GM18502 (cell line): ENCODE measurements at regions not wholly inside any gene's neighbourhood (a gene's known extent, or its start where the extent isn't known, plus 50 kb on each side); places are given as distances from the start of the nearest gene placed in this dataset.

Experiments used
- ATAC-seq: cut with Tn5 transposase; IDR thresholded peaks from one replicate; pipeline ENCODE4 v1.9.1; 2021; ENCODE audit warnings: mild to moderate bottlenecking; ENCODE audit not compliant: unreplicated experiment, poor library complexity

DNA sequence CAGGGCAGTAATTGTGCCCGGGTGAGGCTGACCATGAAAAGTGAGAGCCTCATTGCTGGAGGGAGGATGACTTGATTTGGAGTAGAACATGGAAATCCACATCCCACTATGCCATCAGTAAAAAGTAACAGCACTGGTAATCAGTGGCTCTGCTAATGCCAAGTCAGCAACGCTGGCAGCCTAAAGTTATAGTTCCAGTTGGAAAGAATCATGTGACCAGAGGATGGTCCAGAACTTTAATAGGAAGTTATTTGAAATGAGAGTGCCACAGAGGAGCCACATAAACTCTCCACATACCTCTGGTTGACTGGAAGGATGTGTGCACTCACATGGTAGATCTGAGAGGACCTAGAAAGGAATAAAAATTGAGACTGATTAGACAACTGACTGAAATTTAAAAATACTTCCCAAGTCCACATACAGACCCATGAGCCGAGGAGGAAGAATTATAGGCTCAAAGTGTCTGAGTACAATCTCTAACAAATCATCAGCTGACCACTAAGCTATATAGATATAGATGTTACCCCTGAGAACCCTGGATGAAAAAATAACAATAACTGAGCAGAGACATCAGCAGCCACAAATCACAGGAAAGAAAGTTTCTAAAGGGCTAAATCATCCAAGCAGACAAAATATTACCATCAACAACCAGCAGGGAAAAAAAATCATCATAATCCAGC lies 346.8 kb downstream of the STK39 start:
- no peak for ATAC-seq

DNA sequence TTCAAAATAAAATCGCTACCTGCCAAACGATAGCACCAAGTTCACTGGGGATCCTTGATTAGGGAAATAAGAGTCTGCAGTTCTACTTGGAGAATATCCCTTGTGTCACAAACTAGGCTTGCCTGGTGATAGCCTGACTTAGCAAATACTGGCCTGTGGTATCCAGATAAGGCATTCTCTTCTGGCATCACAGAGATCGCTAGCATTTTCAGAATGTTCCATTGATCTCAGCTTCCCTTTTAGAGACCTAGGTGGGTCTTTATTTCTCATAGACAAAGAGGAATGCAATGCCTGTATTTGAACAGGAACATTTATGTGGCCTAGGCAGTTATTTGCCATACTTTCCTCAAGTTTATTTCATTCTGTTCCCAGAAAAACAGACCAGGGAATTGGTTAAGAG lies 349.1 kb downstream of the STK39 start:
- no peak for ATAC-seq

DNA sequence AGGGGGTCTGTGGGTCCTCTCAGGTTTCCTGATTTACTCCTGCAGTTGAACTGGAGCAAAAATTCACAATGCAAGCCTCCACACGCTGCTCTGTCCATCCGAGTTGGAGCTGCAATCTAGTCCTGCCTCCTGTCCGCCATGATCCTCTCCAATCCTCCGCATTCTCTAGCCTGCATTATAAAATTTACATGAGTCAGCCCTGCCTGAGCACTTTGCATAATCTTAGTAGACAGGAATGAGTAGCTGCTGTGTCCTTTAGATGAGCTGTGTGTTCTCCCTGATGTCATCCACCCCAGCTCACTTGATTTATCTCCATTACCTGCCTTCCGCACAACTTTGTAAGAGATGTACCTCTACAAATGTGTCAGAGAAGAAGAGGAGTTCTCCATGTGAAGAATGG lies 355.6 kb downstream of the STK39 start:
- no peak for ATAC-seq

DNA sequence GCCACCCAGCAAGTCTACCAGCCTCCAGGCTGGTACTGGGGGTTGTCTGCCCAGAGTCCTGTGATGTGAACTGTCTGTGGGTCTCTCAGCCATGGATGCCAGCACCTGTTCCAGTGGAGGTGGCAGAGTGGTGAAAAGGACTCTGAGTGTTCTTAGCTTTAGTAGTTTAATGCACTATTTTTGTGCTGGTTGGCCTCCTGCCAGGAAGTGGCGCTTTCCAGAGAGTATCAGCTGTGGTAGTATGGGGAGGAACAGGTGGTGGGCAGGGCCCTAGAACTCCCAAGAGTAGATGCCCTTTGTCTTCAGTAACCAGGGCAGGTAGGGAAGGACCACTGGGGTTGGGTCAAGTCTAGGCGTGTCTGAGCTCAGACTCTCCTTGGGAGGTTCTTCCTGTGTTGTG lies 356.7 kb downstream of the STK39 start:
- ATAC-seq, result no peak

DNA sequence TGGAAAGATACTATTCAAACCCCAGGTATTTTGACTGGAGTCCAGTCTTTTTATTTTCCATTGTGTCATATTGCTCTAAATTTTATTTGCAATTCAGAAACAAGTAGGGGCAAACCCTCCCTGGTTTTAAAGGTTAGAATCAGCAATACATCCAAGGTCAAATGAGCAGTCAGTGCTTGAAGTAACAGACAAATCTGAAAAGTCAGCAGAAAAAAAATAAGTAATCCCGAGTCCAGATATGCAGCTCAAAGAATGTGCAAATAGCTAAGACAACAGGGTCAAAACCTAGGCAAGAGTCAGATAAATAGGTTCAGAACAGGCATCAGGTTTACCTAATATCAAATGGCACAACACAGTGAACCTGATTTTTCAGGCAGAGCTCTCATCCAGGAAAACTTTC lies 367.0 kb downstream of the STK39 start:
- ATAC-seq, result no peak

DNA sequence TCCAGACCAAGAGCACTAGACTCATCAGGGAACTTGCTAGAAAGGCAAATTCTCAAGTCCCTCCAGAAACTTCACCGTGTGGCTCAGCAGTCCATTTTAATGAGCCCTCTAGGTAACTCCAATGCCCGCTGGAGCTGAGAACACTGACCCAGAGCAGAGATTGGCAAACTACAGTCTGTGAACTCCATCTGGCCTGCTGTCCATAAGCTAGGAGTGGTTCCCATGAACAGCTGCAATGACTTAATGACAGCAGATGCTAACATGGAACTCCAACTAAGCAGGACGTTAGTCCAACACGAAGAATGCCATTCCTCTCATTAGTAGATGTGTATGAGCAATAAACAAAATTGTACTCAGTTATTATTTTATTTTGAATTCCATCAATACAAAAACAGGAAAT lies 371.9 kb downstream of the STK39 start:
- ATAC-seq, result no peak

DNA sequence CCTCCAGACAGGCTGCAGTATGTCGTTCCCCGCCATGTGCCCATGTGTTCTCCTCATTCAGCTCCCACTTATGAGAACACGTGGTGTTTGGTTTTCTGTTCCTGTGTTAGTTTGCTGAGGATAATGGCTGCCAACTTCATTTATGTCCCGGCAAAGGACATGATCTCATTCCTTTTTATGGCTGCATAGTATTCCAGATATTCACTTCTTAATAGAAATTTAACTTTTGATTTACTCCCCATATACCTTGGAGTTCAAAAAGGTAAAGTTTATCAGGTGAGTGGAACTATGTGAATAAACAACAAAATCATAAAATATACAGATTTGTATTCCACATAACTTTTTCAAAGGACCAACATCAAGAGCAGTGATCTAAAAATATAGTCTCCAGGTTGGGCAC lies 372.6 kb downstream of the STK39 start:
- ATAC-seq, result no peak

DNA sequence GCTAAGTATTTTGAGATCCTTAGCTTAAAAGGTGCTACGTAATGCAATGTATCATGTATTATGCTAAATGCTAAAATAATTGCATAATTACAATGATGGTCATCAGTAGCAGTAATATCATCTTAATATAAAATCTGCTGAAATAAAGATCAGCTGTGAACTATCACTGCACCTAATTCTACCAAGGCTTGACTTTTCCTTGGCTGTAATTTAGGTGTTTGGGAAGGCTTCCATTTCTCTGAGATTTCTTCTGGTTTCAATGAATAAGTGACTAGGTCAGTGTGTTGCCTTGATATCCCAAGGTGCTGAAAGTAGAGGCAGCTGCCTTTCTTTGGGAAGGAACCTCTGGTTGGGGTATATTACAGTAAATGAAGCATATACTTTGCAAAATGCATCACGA lies 376.1 kb downstream of the STK39 start:
- ATAC-seq, result no peak

DNA sequence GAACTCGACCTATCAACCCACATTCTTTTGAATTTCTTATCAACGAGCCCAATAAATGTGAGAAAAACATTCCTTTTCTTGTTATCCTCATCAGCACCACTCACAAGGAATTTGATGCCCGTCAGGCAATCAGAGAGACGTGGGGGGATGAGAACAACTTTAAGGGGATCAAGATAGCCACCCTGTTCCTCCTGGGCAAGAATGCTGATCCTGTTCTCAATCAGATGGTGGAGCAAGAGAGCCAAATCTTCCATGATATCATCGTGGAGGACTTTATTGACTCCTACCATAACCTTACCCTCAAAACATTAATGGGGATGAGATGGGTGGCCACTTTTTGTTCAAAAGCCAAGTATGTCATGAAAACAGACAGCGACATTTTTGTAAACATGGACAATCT lies 378.2 kb downstream of the STK39 start:
- no peak for ATAC-seq

DNA sequence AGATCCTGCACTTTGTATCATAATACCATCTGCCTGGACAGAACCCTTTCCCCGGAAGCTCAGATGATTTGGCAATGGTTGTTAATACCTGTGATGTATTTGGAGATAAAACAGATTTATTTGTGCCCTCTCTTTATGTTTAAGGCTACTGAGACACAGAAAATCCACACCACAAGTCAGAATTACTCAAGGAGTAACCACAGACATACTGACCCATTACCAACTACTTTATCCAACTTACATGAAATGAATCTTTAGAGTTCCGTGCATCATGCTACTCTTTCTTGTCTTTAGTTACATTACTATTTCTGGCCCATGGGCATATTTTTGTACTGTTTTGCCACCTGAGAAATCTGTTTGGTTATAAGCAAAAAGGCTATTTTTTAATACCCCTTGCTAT lies 384.0 kb downstream of the STK39 start:
- ATAC-seq, result no peak

DNA sequence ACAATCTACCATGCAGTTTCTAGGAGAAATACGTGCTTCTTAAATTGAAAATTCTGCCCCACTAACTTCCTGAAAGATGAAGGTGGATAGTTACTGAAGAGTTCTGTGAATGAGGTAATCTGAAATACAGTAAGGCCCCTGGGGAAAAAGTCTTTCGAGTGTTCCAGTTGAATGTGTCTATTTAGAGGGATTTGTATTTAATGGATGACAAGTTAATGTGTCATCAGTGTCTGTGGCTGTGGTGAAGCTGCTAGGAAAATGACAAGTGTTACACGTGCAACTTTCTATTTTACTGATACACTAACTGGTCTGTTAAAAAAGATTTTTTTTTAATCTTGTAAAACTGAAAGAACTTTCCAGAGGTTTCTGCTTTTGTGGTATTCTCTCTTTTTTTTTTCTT lies 384.6 kb downstream of the STK39 start:
- peak; percentile 73 for ATAC-seq

DNA sequence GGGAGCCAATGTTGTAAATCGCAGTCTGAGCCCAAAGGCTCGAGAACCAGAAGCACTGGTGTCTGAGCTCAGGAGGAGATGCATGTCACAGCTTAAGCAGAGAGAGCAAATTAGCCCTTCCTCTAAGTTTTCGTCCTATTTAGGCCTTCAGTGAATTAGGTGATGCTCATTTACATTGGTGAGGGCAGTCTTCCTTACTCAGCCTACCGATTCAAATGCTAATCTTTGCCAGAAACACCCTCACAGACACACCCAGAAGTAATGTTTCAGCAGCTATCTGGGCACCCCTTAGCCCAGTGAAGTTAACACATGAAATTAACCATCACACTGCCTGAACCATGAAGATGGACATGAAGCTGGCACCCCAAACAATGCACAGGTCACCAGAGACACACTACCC lies 385.1 kb downstream of the STK39 start:
- ATAC-seq, result peak; percentile 11

DNA sequence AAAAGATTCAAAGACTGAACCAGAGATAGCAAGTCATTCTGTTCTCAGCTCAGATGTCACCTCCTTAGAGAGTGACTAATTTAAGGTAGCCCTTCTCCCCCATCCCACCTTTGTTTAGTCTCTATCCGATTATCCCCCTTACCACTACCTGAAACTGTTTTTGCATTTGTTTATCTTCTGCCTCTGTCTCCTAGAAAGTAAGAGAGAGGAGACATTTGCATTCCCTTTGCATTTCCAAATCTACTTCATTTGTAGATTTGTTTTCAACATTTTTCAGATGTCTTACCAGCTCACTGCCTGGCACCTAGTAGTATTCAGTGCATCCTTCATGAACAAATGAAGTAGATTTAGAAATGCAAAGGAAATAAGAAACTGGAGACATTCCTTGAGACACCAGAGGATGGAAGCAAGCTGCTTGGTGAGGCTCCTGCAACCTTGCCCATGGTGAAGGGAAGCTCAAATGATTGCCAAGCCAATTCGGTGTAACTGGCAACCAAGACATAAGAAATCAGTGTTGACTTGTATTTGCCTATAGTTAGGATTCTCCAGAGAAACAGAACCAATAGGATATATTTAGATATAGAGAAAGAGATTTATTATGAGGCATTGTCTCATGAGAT lies 385.7 kb downstream of the STK39 start:
- ATAC-seq, result no peak

DNA sequence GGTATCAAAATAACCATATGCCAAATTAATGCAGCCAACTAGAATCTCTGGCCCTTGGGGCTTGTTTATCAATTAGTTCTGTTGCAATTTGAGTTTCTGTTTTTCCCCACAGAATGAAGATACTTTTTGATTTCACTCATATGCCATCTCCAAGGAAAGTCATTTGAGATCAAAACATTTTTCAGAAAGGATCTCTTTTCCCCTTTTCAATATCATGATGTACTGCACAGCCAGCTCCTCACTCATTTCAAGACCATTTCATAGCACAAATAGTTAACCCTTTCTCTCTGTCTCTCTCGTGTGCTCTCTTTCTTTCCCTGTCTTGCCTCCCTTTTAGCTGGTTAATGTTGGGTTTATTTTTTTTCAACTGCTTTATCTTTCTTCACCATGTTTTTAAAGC lies 387.3 kb downstream of the STK39 start:
- no peak for ATAC-seq

DNA sequence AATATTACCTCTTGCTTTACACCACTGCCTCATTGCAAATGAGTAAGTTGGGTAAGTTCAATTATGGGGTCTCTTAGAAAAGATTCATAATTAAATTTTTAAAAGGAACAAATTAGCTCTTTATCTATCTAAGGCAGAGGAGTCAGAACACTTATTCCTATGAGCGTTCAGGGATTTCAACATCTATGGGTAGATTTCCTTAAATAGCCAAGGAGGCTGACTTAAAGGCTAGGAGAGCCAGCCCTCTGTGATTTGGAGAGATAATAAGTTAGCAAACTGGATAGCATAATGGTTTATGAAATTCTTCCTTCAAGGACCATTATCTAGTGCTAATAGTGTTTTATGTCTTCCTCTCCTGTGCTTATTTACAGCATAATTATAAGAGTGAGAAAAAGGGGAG lies 387.7 kb downstream of the STK39 start:
- ATAC-seq, result no peak

DNA sequence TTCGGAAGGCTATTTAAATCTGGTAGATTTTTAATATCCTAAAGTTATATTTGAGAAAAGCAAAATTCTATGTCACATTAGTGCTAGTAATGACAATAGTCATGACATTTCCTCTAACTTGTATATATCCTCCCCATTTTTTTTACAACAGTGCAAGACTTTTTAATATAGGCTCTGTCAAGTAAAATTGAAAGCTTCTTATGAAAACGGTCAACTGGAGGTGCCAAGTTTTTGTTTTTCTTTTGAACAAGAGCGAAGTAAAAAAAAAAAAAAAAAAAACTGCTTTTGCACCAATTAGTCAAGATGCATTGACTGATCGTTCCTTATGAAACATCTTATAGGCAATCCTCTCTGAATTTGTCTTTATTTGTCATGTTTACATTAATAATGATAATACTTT lies 389.3 kb downstream of the STK39 start:
- no peak for ATAC-seq

DNA sequence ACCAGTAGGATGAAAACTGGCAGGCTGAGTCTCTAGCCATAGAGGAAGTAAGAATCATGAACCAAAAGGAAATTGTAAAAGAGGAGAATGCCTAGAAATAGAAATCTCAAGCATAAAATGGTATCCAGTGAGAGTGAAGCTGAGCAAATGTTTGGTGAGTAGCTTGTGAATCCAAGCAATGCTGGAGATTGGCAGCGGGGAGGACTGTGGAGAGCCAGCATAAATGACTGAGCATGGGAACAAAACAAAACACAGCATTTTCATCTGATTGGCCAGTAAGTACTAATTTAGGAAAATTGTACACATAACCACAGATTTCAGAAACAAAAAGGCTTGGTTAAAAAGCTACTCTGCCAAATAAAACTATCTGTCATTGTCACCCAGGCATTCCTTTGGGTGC lies 390.0 kb downstream of the STK39 start:
- ATAC-seq, result no peak

DNA sequence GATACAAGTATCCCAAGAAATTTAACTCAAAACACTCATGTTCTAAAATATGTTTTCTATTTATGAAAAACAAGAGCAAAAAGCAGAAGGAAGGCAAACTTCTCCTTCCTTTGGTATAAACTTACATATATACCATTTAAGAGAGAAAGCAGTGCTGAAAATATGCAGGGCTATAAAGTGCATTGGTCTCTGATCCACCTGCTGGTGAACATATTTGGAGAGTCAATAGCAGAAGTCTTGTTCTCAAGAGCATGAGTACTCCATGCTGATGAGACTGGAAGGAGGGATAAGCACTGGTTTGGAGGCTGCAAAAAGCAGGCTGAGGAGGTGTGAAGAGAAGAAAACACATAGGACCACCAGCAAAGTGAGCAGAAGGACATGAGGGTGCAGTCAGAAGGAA lies 391.2 kb downstream of the STK39 start:
- no peak for ATAC-seq

DNA sequence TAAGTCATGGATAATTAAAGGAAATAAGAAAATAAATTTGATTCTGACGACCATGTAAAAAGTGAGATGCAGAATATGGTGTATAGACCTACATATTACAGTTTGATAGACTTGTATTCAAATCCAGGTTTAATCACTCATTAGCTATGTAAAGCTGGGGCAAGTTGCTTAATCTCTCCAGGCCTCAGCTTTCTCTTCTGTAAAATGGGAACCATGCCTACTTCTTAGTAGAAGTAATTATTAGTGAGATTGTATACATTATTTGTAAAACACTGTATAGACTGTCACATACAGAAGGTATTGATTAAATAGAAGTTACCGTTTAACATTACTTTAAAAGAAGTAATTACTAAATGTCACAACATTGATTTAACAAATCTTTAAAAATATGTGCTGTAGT lies 392.2 kb downstream of the STK39 start:
- no peak for ATAC-seq

DNA sequence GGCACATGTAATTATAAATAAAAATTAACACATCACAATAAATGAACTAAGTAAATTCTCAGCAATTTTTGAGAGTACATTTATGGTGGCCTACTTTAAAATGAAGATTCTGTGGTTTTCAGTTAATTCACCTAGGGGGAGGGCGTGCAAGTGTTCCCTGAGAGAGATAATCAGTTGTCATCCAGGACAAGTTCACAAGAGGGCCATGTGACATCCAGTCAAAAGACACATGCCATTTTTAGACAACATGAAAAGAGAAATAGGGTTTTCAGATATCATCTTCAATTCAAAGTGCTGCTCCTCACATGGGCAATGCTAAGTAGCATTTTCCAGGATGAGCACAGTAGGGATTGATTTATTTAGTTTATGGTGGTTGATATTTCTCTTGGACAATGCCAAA lies 393.7 kb downstream of the STK39 start:
- no peak for ATAC-seq

DNA sequence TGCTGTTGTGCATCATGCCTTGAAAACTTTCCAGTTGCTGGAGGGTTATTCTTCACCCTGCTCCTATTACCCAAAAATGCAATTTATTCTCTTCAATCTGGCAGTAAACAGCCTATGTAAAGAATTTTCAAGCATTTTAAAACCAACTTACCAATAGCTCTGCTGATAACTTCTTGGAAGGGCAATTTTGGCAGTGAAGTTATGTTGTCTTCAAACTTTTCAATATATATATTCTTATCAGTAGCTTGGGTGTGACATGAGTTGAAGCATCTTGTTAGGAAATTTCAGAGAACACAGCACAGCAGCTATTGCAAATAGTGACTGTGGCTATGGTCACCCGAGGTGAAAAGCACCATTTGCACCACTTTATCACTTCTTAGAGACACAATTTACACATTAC lies 395.5 kb downstream of the STK39 start:
- no peak for ATAC-seq

DNA sequence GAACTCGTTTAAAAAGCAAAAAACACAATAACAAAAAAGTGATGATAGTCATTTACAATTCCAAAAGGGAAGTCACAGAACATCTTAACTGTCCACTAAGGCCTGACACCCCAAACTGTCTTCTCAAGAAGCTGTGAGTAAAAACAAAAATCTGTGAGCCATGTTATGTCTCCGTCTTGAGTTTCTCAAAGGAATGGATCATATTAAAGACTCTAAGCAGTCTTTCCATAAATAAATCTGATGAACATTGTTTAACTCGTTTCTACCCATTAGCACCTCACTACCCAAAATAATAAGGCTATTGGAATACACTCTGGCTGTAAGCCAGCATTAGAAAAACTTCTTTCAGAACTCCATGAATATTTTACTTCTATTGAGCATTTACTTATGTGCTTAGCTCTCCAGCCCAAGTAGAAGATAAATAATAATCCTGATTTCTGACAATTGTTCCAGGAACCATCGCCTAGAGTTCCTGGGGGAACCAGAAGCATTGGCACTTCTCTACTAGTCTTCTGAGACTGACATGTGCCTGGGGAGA lies 396.0 kb downstream of the STK39 start:
- no peak for ATAC-seq
